GM23248 (cell line): ENCODE measurements at regions not wholly inside any gene's neighbourhood (a gene's known extent, or its start where the extent isn't known, plus 50 kb on each side); places are given as distances from the start of the nearest gene placed in this dataset.

Experiments used
- EZH2 ChIP-seq: fragments of 200-600 bp; sonication (generic); IDR thresholded peaks from 2 replicates; pipeline ENCODE4 v1.6.1; 2018; ENCODE audit warnings: antibody characterized with exemption, mild to moderate bottlenecking; ENCODE audit not compliant: insufficient read depth, poor library complexity, severe bottlenecking
- EZH2phosphoT487 ChIP-seq: fragments of 200-600 bp; sonication (generic); IDR thresholded peaks from 2 replicates; pipeline ENCODE4 v1.6.1; 2018; ENCODE audit warnings: antibody characterized with exemption, moderate library complexity, mild to moderate bottlenecking, low read depth; ENCODE audit not compliant: insufficient read depth

DNA sequence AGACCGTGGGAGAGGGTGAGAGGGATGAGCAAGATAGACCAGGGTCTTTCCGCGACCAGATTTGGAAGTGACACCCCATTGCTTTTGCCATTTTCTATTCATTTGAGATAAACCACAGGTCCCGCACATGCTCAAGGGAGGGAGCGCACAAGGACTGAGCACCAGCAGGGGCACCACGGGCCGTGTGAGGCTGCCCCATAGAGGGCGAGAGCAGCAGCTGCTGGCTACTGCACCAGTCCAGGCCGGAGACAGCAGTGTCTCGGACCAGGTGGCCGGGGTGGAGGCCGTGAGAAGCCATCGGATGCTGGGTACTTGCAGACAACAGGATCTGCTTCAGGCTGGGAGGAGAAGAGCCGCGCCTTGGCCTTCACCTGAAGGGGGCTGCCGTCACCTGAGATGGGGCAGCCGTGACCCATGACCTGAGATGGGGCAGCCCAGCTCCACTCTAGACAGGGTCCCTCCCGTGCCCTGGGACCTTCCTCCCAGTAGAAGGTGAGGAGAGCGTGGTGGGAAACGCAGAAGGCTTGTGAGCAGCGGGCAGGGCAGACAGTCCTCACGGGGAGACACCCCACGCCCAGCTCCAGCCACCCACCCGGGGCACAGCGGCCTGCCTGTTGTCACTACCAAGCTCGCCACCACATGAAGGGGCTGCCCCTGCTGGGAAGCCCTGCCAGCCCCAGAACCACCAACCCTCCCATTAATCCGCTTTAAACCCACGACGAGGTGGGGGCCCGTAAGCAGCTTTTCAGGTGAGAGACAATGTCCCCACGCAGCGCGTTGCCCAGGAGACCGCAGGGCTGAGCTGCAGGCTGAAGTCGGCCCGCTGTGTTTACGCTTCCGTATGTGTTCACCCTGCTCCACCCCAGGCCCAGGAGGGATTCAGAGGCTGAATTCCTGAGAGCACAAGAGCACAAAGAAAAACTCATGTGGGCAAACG is 61.7 kb upstream of the FBRSL1 start:
- TF ChIP-seq EZH2phosphoT487 (no peak), EZH2 (no peak)
